Breast epithelium (tissue), 3 donors: ENCODE measurements at regions not wholly inside any gene's neighbourhood (a gene's known extent, or its start where the extent isn't known, plus 50 kb on each side); places are given as distances from the start of the nearest gene placed in this dataset.

Experiments
- CTCF ChIP-seq, 3 donors: fragments of 450-650 bp; IDR thresholded peaks; one replicate each; pipeline ENCODE4 v1.5.1; 2016 to 2017; ENCODE audit warnings: antibody characterized with exemption in 3 of 3, mild to moderate bottlenecking in 3 of 3, moderate library complexity in 3 of 3
- POLR2A ChIP-seq: fragments of 450-650 bp; IDR thresholded peaks from one replicate; pipeline ENCODE4 v1.6.1; 2016; ENCODE audit warnings: antibody characterized with exemption, mild to moderate bottlenecking, moderate library complexity

DNA sequence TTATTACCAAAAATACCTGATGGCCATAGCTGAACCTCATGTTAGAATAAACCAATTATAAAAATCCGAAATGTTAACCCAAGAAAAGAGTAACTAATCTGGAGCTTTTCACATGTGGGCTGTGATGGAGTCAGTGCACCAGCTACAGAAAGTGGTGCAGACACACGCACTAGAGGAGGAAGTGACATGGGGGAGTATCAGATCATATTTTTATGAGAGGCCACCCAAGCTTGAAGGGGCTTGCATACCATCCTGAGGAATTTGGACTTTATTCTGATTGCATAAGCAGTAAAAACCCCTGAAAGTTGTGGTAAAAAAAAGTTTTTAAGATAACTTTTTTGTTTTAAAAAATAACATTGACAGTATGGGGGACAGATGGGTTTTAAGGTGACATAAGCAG is 1148.5 kb upstream of the CELF2 start:
- TF ChIP-seq POLR2A (no peak), CTCF (IDR thresholded peaks at IDR 0.05) (no peak)
